HG02938 (cell line): ENCODE measurements at regions not wholly inside any gene's neighbourhood (a gene's known extent, or its start where the extent isn't known, plus 50 kb on each side); places are given as distances from the start of the nearest gene placed in this dataset.
"Not testable (repeated sequence)": the region's sequence is repeated elsewhere in the genome, so short reads cannot be mapped to it uniquely, and the experiment has no call there.

Experiments
- ATAC-seq: cut with Tn5 transposase; IDR thresholded peaks from one replicate; pipeline ENCODE4 v1.9.1; 2021; ENCODE audit warnings: mild to moderate bottlenecking, moderate library complexity; ENCODE audit not compliant: unreplicated experiment

DNA sequence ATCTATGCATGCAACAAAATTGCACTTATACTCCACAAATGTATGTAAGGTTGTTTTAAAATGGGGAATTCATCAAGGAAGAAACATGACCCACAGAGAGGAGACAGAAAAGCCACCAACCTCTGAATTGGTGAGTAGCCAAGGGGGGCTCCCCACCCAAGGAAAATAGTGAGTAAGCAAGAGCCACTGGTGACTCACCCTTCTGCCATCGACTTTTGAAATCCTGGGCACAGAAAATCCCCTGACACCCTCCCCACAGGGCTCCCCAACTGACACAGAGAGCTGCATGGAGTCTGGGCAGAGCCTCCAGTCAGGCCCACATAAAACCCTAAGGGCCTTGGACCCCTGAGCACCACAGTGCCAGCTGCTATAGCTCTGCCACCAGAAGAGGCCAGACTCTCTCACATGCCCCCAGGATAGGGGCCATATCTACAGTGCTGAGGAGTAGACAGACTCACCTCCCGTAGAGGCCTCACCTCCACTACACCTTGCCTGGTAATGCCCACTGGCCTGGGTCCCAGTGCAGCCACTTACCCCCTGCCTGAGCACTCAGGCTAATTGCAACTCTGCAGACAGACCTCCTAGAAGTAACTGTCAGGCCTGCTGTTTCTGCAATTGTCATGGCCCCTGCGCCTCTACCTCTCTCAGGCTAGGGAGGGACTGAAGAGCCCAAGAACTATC, 244.7 kb upstream of the WSB1 start:
- no peak for ATAC-seq

- ATAC-seq: no peak
Measured at GRCh38 chr17:27065588-27065987, 228.3 kb upstream of the WSB1 start.

DNA sequence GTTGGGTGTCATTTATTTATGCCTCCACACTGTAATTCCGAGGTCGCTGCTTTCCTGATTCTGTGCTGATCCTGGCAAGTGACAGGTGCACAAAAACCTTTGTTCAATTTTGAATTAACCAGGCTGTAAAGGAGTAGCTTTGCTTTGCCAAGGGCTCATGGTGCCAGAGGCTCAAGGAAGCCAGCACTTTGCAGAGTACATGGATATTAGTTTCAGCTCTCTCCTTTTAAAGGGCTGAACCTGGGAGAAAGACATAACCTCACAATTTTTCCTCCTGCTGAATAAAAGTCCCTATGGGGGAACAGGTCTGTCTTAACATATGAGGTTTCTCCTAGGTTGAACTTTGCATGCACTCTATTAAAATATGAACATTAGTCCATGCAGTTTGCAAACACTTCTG, 227.6 kb upstream of the WSB1 start:
- ATAC-seq: no peak

DNA sequence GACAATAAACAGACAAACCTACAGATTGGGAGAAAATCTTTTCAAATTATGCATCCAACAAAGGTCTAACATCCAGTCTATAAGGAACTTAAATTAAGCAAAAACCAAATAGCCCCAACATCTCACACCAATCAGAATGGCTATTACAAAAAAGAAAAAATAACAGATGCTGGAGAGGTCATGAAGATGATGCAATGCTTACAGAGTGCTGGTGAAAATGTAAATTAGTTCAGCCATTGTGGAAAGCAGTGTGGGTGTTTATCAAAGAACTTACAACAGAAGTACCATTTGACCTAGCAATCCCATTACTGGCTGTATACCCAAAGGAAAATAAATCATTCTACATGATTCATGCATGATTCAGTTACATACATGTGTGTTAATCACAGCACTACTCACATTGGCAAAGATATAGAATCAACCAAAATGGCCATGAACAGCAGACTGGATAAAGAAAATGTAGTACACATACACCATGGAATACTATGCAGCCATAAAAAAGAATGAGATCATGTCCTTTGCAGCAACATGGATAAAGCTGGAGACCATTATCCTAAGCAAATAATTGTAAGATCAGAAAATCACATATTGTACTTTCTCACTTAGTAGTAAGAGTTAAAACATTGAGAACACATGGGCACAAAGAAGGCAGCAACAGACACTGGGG, 223.9 kb upstream of the WSB1 start:
- no peak for ATAC-seq

- no peak for ATAC-seq
Measured at GRCh38 chr17:27070836-27071235, 223.1 kb upstream of the WSB1 start.

- no peak for ATAC-seq
Measured at GRCh38 chr17:27072885-27073284, 221.0 kb upstream of the WSB1 start.

DNA sequence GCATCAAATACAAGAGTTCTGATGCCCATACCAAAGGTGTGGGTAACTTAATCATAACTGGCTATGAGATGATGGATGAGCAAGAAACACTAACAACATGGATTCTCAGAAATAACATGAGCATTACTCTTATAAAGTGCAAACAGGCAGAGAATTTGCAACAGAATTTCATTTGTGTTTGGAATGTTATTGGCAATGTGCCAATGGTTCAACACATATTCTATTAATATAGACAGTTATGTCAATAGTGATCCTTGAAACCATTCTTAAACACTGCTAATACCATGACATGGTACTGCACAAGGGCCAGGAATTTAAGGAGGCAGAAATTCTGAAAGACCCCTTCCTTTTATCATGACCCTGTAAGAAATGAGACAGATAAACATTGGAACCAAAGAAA, 217.1 kb upstream of the WSB1 start:
- ATAC-seq: no peak

GRCh38 chr17:27078296-27078695, 215.6 kb upstream of the WSB1 start:
- ATAC-seq: no peak

DNA sequence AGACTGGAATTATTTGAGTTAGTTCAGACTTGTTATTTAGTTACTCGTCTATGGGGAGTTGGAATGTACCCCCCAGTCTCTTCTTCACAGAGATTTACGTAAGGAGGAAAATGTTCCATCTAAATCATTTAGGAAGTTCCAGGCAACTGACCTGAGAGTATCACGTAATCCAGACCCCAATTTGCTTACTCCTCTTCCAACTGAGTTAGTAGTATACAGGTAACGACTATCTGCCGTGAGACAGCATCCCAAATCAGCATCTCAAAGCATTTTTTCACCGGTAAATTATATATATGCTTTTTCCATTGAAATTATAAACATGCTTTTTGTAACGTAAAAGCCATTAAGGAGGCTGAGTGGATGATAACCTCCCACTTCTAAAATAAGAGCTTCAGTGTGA, 214.3 kb upstream of the WSB1 start:
- no peak for ATAC-seq

- no peak for ATAC-seq
Measured at GRCh38 chr17:27081002-27081638, 212.8 kb upstream of the WSB1 start.

- ATAC-seq: no peak
Measured at GRCh38 chr17:27082023-27082774, 211.7 kb upstream of the WSB1 start.

GRCh38 chr17:27082775-27083154, 211.1 kb upstream of the WSB1 start:
- no peak for ATAC-seq

DNA sequence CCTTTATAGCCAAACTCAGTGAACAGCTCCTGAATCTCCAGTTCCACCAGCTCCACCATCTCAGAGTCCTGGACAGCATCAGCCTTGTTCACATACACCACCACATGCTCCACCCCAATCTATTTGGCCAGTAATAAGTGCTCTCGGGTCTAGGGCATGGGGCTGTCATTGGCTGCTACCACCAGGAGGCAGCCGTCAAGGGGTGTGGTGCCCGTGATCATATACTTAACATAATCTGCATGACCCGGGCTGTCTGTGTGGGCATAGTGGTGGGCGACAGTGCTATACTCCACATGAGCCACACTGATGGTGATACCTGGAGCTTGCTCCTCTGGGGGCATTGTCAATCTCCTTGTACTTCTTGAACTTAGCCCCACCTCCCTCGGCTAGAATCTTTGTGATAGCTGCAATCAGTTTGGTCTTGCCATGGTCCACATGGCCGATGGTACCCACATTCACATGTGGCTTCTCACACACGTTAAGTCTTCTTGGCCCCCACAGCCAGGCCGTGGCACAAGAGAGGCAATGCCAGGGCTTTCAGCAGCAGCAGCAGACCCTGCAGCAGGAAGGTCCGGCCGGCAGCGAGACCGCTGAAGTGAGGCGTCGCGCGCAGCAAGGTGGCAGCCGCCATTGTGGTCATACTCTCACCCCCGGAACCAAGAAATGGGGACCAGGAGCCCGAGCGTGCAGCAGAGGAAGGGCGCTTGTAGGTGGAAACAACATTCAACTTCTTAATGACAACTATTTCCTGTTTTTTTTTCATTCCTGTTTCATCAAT, 210.3 kb upstream of the WSB1 start:
- no peak for ATAC-seq

DNA sequence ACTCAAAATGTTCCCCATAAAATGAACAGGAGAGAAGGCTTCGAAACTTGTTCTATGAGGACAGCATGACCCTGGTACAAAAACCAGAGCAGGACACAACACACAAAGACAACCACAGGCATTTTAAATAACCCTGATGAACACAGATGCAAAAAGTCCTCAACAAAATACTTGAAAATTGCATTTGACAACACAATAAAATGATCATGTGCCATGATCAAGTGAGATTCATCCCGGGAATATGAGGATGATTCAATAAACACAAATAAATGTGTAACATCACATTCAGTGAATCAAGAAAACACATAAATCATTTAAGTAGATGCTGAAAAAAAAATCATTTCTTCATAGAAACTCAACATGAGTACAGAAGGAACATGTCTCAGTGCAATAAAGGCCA, 208.4 kb upstream of the WSB1 start:
- ATAC-seq: no peak

DNA sequence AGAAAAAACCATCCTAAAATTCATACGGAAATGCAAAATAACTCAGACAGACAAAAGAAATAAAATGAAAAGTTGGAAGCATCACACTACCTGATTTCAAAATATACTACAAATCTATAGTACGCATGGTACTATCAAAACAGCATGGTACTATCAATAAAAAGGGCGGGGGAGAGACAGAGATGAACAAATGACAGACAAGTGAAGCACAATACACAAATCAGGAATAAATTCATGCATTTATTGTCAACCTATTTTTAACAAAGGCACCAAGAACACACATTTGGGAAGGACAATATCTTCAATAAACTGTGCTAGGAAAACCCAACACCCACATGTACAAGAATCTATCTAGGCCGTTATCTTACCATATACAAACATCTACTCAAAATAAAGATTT, 207.4 kb upstream of the WSB1 start:
- no peak for ATAC-seq

- ATAC-seq: no peak
Measured at GRCh38 chr17:27087935-27088766, 205.8 kb upstream of the WSB1 start.

GRCh38 chr17:27088767-27089078, 205.2 kb upstream of the WSB1 start:
- ATAC-seq: no peak

DNA sequence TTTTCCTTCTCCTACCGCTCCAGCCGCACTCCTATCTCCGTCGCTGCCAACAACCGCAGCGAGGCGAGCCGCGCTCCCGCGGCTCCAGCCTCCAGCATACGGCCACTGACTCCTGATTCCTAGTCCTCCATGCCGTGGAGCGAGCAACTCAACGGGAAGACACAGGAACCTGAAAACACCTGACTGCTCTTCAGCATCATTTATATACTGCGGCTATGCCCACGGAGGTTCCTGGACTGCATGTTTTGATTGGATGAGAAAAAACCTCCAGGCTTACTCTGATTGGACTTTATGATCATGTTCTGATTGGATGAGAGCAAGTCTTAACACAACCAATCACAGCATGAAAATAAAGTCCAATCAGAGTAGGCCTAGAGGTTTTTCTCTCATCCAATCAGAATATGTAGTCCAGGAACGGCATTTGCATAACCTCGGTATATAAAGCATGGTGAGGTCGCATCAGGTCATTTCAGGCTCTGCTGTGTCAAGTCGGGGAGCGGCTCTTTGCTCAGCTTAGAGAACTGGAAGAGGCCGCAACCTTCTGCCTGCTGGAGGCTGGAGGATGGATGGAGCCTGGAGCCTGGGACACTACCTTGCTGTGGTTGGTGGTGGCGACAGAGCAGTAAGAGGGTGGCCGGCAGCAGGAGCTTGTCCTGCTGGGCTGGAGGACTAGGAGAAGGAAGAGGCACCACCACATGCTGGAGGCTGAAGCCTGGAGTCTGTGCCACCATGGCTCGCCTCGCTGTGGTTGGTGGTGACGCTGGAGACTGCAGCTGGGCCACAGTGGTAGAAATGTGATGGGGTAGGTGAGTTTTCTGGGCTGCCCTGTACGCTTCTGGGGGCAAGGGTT, 204.6 kb upstream of the WSB1 start:
- ATAC-seq: not testable (repeated sequence)

- no peak for ATAC-seq
Measured at GRCh38 chr17:27089929-27090247, 204.0 kb upstream of the WSB1 start.
